HG03175 (cell line): ENCODE measurements at regions not wholly inside any gene's neighbourhood (a gene's known extent, or its start where the extent isn't known, plus 50 kb on each side); places are given as distances from the start of the nearest gene placed in this dataset.
"Not testable (repeated sequence)": the region's sequence is repeated elsewhere in the genome, so short reads cannot be mapped to it uniquely, and the experiment has no call there.

Source experiments
- ATAC-seq: cut with Tn5 transposase; IDR thresholded peaks from one replicate; pipeline ENCODE4 v1.9.1; 2021; ENCODE audit warnings: mild to moderate bottlenecking, moderate library complexity; ENCODE audit not compliant: unreplicated experiment

DNA sequence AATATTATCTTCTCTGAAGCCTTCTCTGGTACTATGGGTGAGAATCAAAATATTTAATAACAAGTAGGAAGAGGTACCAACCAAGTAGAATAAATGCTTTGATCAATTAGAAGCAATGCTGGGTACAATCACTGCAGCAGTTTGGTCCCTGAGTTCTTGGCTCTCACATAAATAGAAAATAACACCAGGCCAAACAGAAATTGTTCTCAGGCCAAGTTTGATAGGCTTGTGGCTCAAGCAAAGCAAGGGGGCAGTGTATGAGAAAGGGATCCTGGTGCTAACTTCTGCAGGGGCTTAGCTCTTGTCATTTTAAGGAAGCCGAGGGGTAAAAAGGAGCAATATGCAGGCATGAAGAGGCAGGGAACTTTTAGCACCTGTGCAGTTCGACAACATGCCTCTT lies 146.8 kb upstream of the TMEM229A start:
- ATAC-seq = no peak

DNA sequence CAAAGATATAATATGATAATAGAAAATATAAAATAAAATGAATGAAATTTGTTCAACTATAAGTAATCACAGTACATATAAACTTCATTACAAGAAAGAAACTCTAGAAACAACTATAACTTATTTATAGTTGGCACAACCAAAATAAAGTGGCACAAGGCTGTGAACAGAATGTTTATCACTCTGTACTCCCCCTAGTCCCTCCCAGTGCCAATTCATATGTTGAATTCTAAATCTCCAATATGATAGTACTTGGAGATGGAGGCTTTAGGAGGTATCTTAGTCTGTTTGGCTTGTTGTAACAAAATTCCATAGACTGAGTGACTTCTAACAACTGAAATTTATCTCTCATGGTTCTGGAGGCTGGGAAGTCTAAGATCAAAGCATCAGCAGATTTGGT lies 145.0 kb upstream of the TMEM229A start:
- ATAC-seq = no peak

DNA sequence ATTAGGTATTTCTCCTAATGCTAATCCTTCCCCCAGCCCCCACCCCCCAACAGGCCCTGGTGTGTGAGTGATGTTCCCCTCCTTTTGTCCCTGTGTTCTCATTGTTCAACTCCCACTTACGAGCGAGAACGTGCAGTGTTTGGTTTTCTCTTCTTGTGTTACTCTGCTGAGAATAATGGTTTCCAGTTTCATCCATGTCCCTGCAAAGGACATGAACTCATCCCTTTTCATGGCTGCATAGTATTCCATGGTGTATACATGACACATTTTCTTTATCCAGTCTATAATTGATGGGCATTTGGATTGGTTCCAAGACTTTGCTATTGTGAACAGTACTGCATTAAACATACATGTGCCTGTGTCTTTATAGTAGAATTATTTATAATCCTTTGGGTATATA lies 138.9 kb upstream of the TMEM229A start:
- ATAC-seq = not testable (repeated sequence)

DNA sequence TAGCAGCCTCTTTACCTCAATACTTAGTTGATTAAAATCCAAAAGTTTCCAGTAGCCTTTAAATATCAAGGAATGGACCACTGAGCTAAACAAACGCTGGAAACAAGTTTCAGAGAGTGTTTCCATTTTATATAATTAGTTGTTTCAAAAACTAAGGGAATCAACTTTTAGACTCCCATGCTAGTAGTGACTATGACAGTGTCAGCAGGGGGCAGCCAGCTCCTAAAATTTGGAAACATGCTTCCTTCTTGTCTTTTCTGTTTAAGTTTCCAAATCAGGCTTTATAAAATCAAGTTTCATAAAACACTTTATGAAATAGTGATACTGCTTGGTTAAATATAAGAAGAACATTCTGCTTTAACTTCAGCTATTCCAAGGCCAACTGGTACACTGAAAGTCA lies 138.2 kb upstream of the TMEM229A start:
- ATAC-seq = no peak

DNA sequence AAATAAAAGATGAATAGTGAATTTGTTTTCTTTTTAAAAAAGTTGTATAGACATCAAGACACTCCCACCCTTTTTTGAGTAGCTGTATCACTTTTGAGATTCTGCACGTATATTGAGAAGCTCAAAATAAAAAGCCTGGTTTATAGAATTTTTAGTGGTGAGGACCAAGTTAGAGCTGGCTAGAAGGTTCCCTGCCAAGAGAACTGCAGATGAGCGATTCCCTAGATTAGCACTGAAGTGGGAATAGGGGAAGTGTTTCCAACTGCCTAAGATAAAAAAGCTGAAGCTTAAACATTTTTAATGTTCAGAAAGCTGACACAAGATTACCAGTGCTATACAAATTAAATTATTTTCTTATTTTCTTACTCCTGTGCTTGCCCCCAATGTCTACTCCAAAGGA lies 135.7 kb upstream of the TMEM229A start:
- no peak for ATAC-seq

DNA sequence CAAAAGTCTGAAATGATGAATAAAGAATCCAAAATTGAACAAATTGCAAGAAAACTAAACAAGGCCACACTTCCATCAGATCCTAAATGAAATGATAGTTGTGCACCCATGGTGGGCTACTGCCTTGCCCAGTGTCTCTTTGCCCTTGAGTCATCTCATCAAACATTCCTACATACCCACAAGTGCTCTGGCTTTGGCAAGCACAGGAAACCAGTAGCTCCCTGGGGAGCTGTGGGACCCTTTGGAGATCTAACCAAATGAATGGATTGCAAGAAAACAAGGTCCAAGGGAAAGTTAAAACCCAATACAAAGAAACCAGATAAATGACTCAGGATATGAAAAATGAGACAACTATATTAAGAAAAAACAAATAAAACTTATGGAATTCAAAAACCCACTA lies 129.8 kb upstream of the TMEM229A start:
- no peak for ATAC-seq

DNA sequence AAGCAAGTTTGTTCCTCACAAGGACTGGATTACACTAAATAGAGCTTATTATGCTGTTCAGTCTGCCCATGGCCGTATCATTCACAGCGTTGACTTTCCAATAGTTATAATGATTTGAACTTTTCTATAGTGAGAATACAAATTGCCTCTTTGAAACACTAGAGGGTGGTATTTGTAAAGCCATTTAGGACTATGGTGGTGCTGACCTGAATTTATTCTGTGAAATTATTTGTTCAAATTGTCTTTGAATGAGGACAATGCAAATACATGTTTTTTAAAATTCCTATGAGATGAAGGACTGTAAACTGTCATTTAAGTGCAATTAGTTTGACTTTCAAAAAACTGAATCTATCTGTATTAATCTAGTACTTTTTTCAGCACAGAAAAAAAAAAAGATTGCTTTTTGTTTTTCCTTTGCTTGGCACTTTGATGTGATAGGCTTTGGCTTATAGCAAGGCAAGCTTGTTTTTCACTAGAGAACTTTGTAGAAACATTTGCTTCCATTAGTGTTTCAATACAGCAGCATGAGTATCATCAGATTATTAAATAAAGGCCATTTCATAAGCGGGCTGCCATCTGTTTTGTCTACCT lies 122.7 kb upstream of the TMEM229A start:
- no peak for ATAC-seq

DNA sequence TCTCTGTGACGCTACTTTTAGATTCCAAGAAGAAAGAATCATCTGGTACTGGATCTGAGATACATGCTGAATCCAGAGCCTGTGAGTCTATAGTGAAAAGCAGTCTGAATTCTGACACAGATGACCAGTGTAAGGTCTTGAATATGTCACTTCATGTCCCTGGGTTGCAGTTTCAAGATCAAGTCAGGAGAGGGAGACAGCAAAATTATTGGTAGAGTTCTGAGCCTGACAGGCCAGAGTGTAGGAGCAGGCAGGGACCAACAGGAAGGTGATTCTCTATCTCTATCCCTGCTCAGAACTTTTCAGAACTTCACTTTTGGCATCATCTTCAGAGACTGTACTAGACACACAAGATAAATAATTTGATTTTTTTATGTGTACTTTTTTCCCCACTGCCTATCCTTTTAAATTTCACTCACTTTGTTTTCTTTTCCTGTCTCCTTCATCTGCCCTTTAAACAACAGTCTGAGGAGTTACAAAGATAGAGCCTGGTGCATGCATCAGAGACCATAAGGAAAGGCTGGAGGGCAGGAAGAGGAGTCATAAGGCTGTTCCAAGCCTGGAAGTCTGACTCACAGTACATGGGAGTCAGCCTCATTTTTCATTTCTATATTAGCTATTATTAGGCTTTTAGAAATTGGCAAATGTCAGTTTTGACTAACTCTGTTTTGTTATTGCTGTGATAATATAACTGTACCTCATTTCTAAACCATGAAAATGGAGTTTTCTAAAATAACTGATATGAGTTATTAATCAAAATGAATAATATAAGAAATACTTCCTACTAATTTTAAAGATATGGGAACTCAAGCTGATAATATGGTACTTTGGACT lies 120.2 kb upstream of the TMEM229A start:
- peak; percentile 65 for ATAC-seq

DNA sequence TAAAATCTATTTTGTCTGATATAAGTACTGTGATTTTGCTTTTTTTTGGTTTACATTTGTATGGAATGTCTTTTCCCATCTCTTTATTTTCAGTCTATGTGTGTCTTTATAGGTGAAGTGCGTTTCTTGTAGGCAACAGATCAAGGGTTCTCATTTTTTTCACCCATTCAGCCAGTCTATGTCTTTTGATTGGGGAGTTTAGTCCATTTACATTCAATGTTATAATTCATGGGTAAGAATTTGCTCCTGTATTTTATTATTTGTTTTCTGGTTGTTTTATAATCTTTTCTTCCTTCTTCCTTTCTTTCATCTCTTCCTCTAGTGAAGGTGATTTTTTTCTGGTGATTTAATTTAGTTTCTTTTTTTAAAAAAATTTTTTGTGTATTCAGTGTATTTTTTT lies 104.8 kb upstream of the TMEM229A start:
- ATAC-seq = no peak

DNA sequence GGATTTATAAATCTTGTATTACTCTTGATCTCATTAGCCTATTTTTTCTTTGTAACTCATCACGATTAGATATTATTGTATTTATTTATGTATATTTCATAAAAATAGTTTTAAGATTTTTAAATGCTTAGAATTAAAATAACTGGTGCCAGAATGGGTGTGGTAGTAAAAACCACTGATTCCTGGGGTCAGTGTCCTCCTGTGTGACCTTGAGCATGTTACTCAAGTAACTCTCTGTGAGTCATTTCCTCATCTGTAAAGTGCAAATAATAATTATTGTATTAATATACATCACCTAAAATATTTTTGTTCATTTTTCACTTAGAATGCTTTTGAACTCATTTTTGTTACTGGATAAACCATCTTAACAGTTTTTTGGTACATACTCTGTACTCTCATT lies 91.3 kb upstream of the TMEM229A start:
- no peak for ATAC-seq

DNA sequence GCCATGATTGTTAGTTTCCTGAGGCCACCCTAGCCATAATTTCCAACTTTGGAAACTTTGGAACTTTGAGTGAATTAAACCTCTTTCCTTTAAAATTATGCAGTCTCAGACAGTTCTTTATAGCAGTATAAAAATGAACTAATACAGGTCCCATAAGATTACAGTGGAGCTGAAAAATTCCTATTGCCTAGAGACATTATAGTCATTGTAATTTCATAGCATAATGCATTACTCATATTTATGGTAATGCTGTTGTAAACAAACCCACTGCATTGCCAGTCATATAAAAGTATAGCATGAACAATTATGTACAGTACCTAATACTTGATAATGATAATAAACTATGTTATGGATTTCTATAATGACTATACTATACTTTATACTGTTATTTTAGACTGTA lies 88.0 kb upstream of the TMEM229A start:
- no peak for ATAC-seq

DNA sequence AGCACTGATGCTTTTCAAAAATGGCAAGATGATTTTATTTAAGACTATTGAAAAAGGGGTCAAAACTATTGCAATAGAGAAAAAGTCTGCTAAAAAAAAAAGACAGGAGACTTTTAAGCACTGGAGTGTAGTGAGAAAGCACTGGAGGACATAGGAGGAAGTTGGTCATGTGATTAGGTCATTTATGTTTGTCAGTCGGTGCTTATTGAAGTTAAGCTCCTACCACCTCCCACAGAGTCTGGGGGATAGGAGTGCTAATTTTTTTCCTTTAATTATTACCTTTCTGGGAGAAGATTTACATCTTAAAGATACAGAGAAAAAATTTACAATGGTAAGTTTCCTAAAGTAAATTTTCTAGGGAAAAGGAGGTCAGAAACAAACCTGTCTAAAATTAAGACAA lies 80.2 kb upstream of the TMEM229A start:
- ATAC-seq = no peak

DNA sequence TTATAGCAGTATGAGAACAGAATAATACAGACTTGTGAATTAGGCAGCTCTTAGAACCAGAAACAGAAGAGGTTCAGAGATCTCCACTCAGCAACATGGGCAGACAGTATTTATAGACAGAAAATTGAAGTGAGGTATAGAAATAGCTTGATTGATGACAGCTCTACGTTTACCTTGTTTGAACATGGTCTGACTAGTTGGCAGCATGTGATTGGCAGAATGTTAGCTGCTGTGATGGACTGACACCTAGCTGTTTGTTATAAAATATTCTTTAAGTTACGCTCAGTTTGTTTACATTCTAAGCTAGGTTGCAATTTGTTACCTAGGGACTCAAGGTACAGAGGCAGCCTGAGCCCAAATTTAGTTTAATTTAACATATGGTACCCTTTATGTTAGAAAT lies 73.7 kb upstream of the TMEM229A start:
- no peak for ATAC-seq

DNA sequence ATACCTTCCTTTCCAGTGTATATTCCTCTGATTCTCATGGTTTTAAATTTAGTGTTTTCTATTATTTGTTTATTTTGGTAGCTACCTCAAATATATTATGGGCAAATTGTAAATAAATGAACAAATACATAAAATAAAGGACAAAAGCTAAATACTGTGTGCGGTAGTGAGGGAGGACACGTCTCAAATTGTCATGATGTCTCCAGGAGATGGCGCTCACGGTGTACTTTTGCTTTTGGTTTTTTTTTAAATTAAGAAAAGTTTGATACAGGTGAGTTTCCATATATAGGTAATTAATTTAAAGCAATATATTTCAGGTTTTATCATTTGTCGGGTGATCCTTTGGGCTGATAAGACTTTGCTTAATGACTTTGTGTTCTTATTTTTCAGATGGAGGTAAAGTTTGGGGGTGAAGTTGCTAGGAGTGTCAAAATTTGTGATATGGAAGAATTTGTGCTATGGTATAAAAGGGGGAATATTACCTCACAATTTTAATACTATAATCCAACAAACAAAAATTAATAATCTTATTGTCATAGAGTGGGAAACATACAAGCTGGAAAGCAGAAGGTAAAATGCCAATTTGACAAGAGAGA lies 68.4 kb upstream of the TMEM229A start:
- no peak for ATAC-seq

DNA sequence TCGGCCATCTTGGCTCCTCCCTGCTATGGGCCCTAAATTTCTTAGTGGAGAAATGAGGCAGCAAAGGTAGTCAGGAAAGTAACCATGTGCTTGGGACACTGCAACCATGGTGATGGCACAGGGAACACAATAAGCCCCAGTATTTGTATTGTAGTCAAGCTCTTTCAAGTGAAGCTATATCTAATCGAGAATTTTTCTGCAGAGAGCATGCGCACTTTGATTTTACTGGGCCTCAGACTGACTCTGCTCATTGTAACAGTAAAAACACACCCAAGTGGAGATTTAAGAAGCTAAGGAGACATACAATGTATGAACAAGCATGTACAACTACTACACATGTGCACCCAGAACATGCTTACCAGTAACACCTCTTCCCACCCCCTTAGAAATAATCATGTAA lies 67.3 kb upstream of the TMEM229A start:
- no peak for ATAC-seq

DNA sequence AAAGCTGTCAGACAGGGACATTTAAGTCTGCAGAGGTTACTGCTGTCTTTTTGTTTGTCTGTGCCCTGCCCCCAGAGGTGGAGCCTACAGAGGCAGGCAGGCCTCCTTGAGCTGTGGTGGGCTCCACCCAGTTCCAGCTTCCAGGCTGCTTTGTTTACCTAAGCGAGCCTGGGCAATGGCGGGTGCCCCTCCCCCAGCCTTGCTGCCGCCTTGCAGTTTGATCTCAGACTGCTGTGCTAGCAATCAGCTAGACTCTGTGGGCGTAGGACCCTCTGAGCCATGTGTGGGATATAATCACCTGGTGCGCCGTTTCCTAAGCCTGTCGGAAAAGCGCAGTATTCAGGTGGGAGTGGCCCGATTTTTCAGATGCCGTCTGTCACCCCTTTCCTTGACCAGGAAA lies 66.7 kb upstream of the TMEM229A start:
- ATAC-seq = not testable (repeated sequence)

DNA sequence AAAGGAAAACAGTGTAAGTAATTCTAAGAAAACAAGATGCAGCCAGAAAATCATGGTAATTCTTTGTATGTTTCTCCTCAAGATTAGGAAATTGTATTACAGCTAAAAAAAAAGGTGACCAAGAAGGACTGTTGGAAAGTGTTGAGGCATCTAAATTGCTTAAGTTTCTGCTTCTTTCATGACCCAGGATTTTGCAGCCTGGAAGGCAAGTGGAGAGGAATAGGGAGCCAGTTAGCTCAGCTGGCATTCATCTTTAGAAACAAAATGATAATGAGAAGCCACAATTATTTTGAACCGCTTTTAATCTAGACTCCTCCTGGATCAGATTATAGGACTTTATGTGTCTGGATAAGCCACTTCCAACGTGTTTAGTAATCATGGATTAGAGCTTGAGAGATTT lies 56.8 kb upstream of the TMEM229A start:
- no peak for ATAC-seq

DNA sequence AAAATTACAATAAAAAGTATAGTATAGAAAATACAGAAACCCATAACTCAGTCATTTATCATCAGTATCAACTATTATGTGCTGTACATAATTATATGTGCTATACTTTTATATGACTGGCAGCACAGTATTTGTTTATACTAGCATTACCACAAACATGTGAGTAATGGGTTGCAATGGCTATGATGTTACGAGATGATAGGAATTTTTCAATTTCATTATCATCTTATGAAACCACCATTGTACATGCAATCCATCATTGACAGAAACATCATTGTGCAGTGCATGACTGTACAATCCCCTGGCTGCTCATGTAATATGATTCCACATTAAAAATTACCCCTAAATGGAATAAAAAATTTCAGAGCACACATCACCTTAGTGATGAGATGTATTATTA lies 55.7 kb upstream of the TMEM229A start:
- ATAC-seq = no peak

DNA sequence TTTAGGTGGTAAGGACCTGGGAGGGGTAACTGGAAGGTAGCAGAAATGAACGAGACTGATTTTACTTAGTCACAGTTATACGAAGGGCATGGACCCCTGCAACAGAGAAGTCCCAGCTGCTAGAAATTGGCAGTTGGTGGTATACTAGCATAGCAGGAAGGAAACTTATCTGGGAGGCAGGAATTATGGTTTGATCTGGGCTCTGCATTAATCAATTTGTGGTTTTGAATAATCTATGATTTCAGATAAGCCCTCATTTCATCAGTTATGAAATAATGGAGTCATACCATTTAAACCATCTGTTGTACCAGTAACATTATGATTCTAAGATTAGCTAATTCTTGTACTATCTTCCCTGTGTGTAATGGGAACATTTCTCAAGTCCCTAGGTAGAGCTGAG lies 54.0 kb upstream of the TMEM229A start:
- no peak for ATAC-seq

DNA sequence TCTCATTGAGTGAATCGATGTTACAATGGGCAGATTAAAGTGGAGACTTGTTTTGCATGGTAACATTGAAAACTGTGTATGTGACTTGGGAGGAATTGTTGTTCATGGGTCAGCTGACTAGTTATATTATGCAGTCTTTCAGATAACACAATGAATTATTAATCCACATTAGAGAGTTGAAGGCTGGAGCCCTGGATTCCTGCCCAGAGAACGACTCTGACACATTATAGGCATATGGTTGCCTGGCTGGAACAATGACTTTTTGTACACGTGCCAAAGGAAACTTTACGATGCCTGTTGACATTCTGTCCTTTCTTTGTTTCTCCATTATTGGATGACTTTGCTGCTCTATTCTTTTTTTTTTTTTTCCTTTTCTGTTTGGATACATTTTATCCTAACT lies 52.3 kb upstream of the TMEM229A start:
- no peak for ATAC-seq

DNA sequence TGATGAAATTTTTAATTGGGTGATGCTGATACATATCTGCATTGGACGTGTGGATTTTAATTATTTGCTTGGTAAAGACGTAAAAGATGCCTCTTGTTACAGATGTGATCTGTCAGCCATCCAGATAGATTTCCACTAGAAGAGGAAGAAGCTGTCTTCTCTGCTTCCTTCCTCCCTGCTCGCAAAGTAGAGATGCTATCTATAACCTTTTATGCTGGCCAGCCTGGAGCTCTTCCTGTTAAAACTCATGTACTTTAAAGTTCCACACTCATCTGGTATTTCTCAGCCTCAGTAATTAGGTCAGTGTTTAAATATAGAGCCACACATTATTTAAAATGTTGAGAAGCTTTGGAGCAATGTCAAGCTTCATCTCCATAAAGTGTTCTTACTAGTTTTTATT lies 51.2 kb upstream of the TMEM229A start:
- no peak for ATAC-seq
